ENCODE measurements at regions not wholly inside any gene's neighbourhood (a gene's known extent, or its start where the extent isn't known, plus 50 kb on each side); places are given as distances from the start of the nearest gene placed in this dataset.

DNA sequence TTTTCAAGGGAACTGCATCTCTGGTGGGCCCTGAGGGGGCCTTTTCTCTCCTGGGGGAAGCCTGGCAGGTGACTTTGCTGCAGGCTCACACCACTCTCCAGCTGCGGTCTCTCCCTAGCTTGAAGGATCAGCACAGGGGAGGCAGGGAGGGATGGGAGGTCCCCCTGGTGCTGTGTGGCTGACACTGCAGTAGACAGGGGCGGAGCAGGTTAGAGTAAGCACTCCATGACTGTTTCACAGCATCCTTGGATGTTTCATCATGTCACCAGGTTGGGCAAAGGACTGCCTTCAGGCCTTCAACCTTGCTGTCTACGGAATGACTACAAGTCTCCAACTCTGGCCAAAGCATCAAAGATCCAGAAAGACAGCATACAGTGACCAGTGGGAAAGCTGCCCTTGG, 470.7 kb downstream of the CDK5RAP2 start:
- TF ChIP-seq, protein P1, sequence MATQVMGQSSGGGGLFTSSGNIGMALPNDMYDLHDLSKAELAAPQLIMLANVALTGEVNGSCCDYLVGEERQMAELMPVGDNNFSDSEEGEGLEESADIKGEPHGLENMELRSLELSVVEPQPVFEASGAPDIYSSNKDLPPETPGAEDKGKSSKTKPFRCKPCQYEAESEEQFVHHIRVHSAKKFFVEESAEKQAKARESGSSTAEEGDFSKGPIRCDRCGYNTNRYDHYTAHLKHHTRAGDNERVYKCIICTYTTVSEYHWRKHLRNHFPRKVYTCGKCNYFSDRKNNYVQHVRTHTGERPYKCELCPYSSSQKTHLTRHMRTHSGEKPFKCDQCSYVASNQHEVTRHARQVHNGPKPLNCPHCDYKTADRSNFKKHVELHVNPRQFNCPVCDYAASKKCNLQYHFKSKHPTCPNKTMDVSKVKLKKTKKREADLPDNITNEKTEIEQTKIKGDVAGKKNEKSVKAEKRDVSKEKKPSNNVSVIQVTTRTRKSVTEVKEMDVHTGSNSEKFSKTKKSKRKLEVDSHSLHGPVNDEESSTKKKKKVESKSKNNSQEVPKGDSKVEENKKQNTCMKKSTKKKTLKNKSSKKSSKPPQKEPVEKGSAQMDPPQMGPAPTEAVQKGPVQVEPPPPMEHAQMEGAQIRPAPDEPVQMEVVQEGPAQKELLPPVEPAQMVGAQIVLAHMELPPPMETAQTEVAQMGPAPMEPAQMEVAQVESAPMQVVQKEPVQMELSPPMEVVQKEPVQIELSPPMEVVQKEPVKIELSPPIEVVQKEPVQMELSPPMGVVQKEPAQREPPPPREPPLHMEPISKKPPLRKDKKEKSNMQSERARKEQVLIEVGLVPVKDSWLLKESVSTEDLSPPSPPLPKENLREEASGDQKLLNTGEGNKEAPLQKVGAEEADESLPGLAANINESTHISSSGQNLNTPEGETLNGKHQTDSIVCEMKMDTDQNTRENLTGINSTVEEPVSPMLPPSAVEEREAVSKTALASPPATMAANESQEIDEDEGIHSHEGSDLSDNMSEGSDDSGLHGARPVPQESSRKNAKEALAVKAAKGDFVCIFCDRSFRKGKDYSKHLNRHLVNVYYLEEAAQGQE (IDR thresholded peaks at IDR 0.05; ENCODE audit: insufficient read depth in 1 of 2, low read depth in 2 of 2, low read length in 1 of 2), result no peak
- TF ChIP-seq SIN3A (IDR thresholded peaks at IDR 0.05; ENCODE audit: borderline replicate concordance, insufficient read depth, low read depth, low read length) (no peak), POLR2AphosphoS5 (IDR thresholded peaks at IDR 0.05; ENCODE audit: low read depth, low read length) (no peak), TCF7L2 (IDR thresholded peaks at IDR 0.05; ENCODE audit: low read depth, low read length) (no peak)
- TF ChIP-seq, protein P2, sequence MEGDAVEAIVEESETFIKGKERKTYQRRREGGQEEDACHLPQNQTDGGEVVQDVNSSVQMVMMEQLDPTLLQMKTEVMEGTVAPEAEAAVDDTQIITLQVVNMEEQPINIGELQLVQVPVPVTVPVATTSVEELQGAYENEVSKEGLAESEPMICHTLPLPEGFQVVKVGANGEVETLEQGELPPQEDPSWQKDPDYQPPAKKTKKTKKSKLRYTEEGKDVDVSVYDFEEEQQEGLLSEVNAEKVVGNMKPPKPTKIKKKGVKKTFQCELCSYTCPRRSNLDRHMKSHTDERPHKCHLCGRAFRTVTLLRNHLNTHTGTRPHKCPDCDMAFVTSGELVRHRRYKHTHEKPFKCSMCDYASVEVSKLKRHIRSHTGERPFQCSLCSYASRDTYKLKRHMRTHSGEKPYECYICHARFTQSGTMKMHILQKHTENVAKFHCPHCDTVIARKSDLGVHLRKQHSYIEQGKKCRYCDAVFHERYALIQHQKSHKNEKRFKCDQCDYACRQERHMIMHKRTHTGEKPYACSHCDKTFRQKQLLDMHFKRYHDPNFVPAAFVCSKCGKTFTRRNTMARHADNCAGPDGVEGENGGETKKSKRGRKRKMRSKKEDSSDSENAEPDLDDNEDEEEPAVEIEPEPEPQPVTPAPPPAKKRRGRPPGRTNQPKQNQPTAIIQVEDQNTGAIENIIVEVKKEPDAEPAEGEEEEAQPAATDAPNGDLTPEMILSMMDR (IDR thresholded peaks at IDR 0.05), result no peak
- ATAC-seq (no peak), DNase-seq (ENCODE audit: low read depth, low spot score) (no peak)
- POLR2A ChIA-PET, result no interaction called here
- BruUV-seq (replicated peaks), result no TSS peak
- intact Hi-C loops (cut with micrococcal nuclease; ENCODE audit: unreplicated experiment), result no loop called here
- Histone ChIP-seq H3K9me3 (ENCODE audit: control insufficient read depth, insufficient read depth, low read depth, low read length) (no peaks in the 10 kb centered on the region), H3K27me3 (ENCODE audit: control insufficient read depth, insufficient read depth, low read length) (no peaks in the 10 kb centered on the region; the same call in 1 of the 2 replicates), H3K4me3 (ENCODE audit: low read depth in 2 of 2, low read length in 2 of 2) (no peak overlapping the region), H3K4me1 (ENCODE audit: control insufficient read depth, insufficient read depth, low read length) (no peaks in the 10 kb centered on the region), H3K27ac (ENCODE audit: low read length) (no peak overlapping the region), H3K36me3 (ENCODE audit: control insufficient read depth, insufficient read depth, low read length) (no peaks in the 10 kb centered on the region)
- in situ Hi-C loops (cut with HindIII; ENCODE audit: low pct_unique_long_range_greater_than_20kb, low sequenced_read_pairs), result no loop called here
- CTCF ChIA-PET, result no interaction called here

DNA sequence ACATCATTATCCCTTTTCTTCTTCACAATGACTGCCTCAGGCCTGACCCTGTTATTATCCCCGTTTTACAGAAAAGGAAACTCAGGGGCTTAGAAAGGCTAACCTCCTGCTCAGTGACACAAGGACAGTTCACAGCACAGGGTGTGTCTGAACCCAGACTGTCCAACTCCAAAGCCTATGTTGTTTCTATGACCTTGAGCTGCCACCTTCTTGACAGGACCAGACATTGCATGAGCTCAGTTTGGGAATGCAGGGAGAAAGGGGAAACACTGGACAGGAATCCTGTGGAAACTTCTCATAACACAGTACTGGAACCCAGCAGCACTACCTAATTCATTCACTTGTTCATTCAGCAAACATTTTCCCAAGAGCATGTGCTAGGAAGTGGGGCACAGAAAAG, 472.8 kb downstream of the CDK5RAP2 start:
- no TSS peak for BruUV-seq (replicated peaks)
- DNase-seq (ENCODE audit: low read depth, low spot score) (no peak), ATAC-seq (no peak)
- Histone ChIP-seq H3K27me3 (ENCODE audit: control insufficient read depth, insufficient read depth, low read length) (no peaks in the 10 kb centered on the region; the same call in 1 of the 2 replicates), H3K4me1 (ENCODE audit: control insufficient read depth, insufficient read depth, low read length) (no peaks in the 10 kb centered on the region), H3K36me3 (ENCODE audit: control insufficient read depth, insufficient read depth, low read length) (no peaks in the 10 kb centered on the region), H3K27ac (ENCODE audit: low read length) (no peak overlapping the region), H3K4me3 (ENCODE audit: low read depth in 2 of 2, low read length in 2 of 2) (no peak overlapping the region), H3K9me3 (ENCODE audit: control insufficient read depth, insufficient read depth, low read depth, low read length) (no peaks in the 10 kb centered on the region)
- in situ Hi-C loops (cut with HindIII; ENCODE audit: low pct_unique_long_range_greater_than_20kb, low sequenced_read_pairs), result no loop called here
- CTCF ChIA-PET, result no interaction called here
- TF ChIP-seq, protein P2 (IDR thresholded peaks at IDR 0.05), result no peak
- TF ChIP-seq TCF7L2 (IDR thresholded peaks at IDR 0.05; ENCODE audit: low read depth, low read length) (no peak), SIN3A (IDR thresholded peaks at IDR 0.05; ENCODE audit: borderline replicate concordance, insufficient read depth, low read depth, low read length) (no peak), POLR2AphosphoS5 (IDR thresholded peaks at IDR 0.05; ENCODE audit: low read depth, low read length) (no peak)
- TF ChIP-seq, protein P1 (IDR thresholded peaks at IDR 0.05; ENCODE audit: insufficient read depth in 1 of 2, low read depth in 2 of 2, low read length in 1 of 2), result no peak
- intact Hi-C loops (cut with micrococcal nuclease; ENCODE audit: unreplicated experiment), result no loop called here
- POLR2A ChIA-PET, result no interaction called here
